ENCODE measurements at regions not wholly inside any gene's neighbourhood (a gene's known extent, or its start where the extent isn't known, plus 50 kb on each side); places are given as distances from the start of the nearest gene placed in this dataset.

DNA sequence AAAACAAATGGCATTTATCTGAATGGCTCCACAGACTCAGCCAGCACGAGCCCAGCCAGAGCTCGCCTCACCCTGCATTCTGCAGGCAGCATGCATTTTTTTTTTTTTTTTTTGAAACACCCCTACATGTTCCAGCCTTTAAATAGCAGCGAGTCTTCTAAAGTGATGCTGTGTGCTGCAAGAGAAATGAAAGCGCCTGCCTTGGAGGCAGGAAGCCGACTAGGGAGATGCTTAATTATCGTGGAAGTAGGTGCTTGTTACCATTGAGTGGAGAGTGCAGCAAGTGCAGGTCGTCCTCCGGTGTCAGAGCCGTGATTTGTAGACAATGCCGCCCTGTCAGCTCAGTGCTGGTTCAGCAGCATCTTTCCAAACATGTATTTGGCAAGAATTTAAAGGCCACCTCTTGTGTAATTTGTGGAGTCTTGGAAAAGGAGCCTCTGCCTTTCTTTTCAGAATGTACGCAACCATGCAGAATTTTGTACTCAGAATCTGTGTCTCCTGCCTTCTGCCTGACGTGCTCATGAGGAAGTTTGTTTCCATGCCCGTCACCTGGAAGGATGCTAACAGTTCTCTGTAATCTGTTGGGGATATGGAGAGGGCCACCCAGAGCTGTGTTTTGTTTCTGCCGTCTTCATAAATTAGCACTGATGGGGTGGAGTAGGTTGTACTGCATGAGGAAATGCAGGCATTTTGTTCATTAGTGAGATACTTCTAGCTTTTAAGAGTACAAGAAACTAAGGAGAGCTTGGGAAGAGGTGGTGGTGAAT is 345.9 kb upstream of the RGS6 start:
- TF ChIP-seq POLR2A (IDR thresholded peaks at IDR 0.05), result no peak
- TF ChIP-seq, protein P1, sequence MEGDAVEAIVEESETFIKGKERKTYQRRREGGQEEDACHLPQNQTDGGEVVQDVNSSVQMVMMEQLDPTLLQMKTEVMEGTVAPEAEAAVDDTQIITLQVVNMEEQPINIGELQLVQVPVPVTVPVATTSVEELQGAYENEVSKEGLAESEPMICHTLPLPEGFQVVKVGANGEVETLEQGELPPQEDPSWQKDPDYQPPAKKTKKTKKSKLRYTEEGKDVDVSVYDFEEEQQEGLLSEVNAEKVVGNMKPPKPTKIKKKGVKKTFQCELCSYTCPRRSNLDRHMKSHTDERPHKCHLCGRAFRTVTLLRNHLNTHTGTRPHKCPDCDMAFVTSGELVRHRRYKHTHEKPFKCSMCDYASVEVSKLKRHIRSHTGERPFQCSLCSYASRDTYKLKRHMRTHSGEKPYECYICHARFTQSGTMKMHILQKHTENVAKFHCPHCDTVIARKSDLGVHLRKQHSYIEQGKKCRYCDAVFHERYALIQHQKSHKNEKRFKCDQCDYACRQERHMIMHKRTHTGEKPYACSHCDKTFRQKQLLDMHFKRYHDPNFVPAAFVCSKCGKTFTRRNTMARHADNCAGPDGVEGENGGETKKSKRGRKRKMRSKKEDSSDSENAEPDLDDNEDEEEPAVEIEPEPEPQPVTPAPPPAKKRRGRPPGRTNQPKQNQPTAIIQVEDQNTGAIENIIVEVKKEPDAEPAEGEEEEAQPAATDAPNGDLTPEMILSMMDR (IDR thresholded peaks at IDR 0.05), result no peak

Measured in lower leg skin (tissue), 3 donors.